PC-3 (cell line): ENCODE measurements at regions not wholly inside any gene's neighbourhood (a gene's known extent, or its start where the extent isn't known, plus 50 kb on each side); places are given as distances from the start of the nearest gene placed in this dataset.
A peak's percentile ranks its signal among the peaks of the same experiment; 100 is the strongest.
"Not testable (repeated sequence)": the region's sequence is repeated elsewhere in the genome, so short reads cannot be mapped to it uniquely, and the experiment has no call there.

ENCODE experiments used
- ATAC-seq: fragments of 200-7000 bp; cut with Tn5 transposase; 2 replicates; pipeline ENCODE4 v1.9.1; 2020; ENCODE audit warnings: mild to moderate bottlenecking, moderate library complexity
- BruUV-seq: library from RNA; stranded (reverse); fragments of 400-500 nt; replicated peaks from 2 replicates; lab custom pipeline; 2021; lab: Mats Ljungman, UMichigan
- CTCF ChIA-PET: fragments of 300-600 bp; sonication (Branson Sonifier 250); formaldehyde crosslinking; loops from one replicate; lab custom pipeline; 2022; ENCODE audit warnings: antibody characterized with exemption; lab: Charles Lee
- POLR2A ChIA-PET: fragments of 300-600 bp; sonication (Branson Sonifier 250); formaldehyde crosslinking; loops from one replicate; lab custom pipeline; 2022; ENCODE audit warnings: antibody characterized with exemption; ENCODE audit not compliant: unreplicated experiment; lab: Charles Lee
- DNase-seq: peaks from one replicate; pipeline ENCODE4 v3.0.0-alpha.2; 2015
- H2AFZ ChIP-seq: fragments of 300-600 bp; sonication (generic); 2 replicates; pipeline ENCODE4 v1.6.0; 2016; ENCODE audit warnings: antibody characterized with exemption, low read length
- H3F3A ChIP-seq: fragments of 300-600 bp; sonication (generic); one replicate; pipeline ENCODE4 v1.6.0; 2017; ENCODE audit warnings: antibody characterized with exemption, low read length, control low read depth, mild to moderate bottlenecking; ENCODE audit not compliant: unreplicated experiment
- H3K27ac ChIP-seq: fragments of 300-600 bp; sonication (generic); 2 replicates; pipeline ENCODE4 v1.5.1; 2016; ENCODE audit warnings: mild to moderate bottlenecking, low read length
- H3K27me3 ChIP-seq: fragments of 300-600 bp; sonication (generic); 2 replicates; pipeline ENCODE4 v1.6.1; 2016; ENCODE audit warnings: low read length, mixed read lengths
- H3K36me3 ChIP-seq: fragments of 300-600 bp; sonication (generic); 2 replicates; pipeline ENCODE4 v1.6.1; 2016; ENCODE audit warnings: low read depth, mixed run types, low read length, mixed read lengths
- H3K4me1 ChIP-seq: fragments of 300-600 bp; sonication (generic); 2 replicates; pipeline ENCODE4 v1.5.1; 2016; ENCODE audit warnings: low read length; ENCODE audit not compliant: insufficient read depth
- H3K4me2 ChIP-seq: fragments of 300-600 bp; sonication (generic); 2 replicates; pipeline ENCODE4 v1.6.0; 2016; ENCODE audit warnings: low read length
- H3K4me3 ChIP-seq: fragments of 300-600 bp; sonication (generic); 2 replicates; pipeline ENCODE4 v1.5.1; 2016; ENCODE audit warnings: mild to moderate bottlenecking, low read length, mixed read lengths
- H3K79me2 ChIP-seq: fragments of 300-600 bp; sonication (generic); 2 replicates; pipeline ENCODE4 v1.6.1; 2017; ENCODE audit warnings: low read length, mixed read lengths
- H3K9ac ChIP-seq: fragments of 300-600 bp; sonication (generic); 2 replicates; pipeline ENCODE4 v1.6.0; 2016; ENCODE audit warnings: mild to moderate bottlenecking, low read length
- H3K9me2 ChIP-seq: fragments of 300-600 bp; sonication (generic); replicated peaks from 2 replicates; pipeline ENCODE4 v1.6.1; 2016; ENCODE audit warnings: mixed run types, low read length, mixed read lengths
- H3K9me3 ChIP-seq: fragments of 300-600 bp; sonication (generic); 2 replicates; pipeline ENCODE4 v1.6.1; 2016; ENCODE audit warnings: low read length, mixed read lengths
- H4K20me1 ChIP-seq: fragments of 300-600 bp; sonication (generic); 2 replicates; pipeline ENCODE4 v1.6.1; 2016; ENCODE audit warnings: low read length, mixed read lengths
- EZH2 ChIP-seq: fragments of 300-600 bp; sonication (generic); IDR thresholded peaks from one replicate; pipeline ENCODE4 v1.6.1; 2017; ENCODE audit warnings: antibody characterized with exemption, mild to moderate bottlenecking, low read length; ENCODE audit not compliant: unreplicated experiment
- EZH2phosphoT487 ChIP-seq: fragments of 300-600 bp; sonication (generic); IDR thresholded peaks from 2 replicates; pipeline ENCODE4 v1.6.1; 2018; ENCODE audit warnings: mild to moderate bottlenecking, antibody characterized with exemption, low read length, borderline replicate concordance
- intact Hi-C: fragments of 100-400 bp; cut with micrococcal nuclease; formaldehyde crosslinking; loops from 2 replicates; pipeline ENCODE4 v1.9.0; 2023
- TF ChIP-seq, protein P1 (sequence below): fragments of 300-600 bp; sonication (generic); conservative IDR thresholded peaks from 2 replicates; pipeline ENCODE4 v1.5.1; 2017; ENCODE audit warnings: antibody characterized with exemption, low read depth, mild to moderate bottlenecking, low read length

DNA sequence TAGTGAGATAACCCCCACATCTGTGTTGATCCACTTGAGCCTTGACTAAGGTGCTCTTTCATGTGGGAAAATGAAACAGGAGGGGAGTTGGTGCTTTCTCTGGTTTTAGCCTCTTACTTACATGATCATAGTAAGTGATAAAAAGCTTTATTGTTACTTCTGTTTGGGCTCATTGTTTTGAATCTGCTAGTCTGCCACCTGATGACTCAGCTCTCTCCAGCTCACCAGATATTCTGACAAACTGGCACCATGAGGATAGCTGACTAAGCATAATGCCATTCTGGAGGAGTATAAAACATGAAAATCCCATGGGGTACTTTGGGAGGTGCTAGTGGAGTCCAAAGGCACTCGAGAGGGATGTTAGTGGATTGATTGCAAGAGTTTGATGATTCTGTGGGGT, 824.0 kb downstream of the RAPGEF2 start:
- DNase-seq: peak; percentile 7
- no peaks in the 10 kb centered on the region for H3K79me2 ChIP-seq
- no peaks in the 10 kb centered on the region for H3K9me2 ChIP-seq
- H3K27me3 ChIP-seq: no peaks in the 10 kb centered on the region
- ChIA-PET CTCF (no interaction called here), POLR2A (no interaction called here)
- H2AFZ ChIP-seq: no peak overlapping the region
- BruUV-seq: no TSS peak
- no peaks in the 10 kb centered on the region for H4K20me1 ChIP-seq
- no peaks in the 10 kb centered on the region for H3F3A ChIP-seq
- H3K27ac ChIP-seq: no peak overlapping the region
- no peak overlapping the region for H3K4me3 ChIP-seq
- intact Hi-C loops: no loop called here
- no peaks in the 10 kb centered on the region for H3K4me1 ChIP-seq
- no peak for ATAC-seq
- TF ChIP-seq EZH2phosphoT487: no peak
- TF ChIP-seq EZH2: no peak
- TF ChIP-seq, protein P1, sequence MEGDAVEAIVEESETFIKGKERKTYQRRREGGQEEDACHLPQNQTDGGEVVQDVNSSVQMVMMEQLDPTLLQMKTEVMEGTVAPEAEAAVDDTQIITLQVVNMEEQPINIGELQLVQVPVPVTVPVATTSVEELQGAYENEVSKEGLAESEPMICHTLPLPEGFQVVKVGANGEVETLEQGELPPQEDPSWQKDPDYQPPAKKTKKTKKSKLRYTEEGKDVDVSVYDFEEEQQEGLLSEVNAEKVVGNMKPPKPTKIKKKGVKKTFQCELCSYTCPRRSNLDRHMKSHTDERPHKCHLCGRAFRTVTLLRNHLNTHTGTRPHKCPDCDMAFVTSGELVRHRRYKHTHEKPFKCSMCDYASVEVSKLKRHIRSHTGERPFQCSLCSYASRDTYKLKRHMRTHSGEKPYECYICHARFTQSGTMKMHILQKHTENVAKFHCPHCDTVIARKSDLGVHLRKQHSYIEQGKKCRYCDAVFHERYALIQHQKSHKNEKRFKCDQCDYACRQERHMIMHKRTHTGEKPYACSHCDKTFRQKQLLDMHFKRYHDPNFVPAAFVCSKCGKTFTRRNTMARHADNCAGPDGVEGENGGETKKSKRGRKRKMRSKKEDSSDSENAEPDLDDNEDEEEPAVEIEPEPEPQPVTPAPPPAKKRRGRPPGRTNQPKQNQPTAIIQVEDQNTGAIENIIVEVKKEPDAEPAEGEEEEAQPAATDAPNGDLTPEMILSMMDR: no peak
- no peak overlapping the region for H3K9ac ChIP-seq
- H3K9me3 ChIP-seq: no peaks in the 10 kb centered on the region
- H3K4me2 ChIP-seq: no peak overlapping the region
- no peaks in the 10 kb centered on the region; the same call in 1 of the 2 replicates for H3K36me3 ChIP-seq

DNA sequence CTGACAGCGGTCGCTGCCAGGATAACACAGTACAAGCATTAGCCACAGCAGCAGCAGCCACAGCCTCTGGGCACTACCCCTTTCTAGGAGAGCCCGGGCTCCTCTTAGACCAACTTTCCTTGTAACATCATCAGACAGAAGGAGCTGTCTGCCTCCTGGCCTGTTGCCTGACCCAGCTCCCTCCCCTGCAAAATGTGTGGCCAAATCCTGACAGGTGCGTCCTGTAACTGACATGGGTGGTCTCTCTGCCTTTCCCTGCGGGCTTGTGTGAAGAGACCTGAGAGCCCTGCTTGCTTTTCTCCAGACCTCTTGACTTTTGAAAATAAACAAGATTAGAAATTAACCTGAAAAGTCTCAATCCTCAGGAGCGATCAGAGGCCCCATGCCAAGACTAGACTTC, 824.9 kb downstream of the RAPGEF2 start:
- POLR2A ChIA-PET: no interaction called here
- H4K20me1 ChIP-seq: no peaks in the 10 kb centered on the region
- no peaks in the 10 kb centered on the region for H3F3A ChIP-seq
- intact Hi-C loops: no loop called here
- H3K4me3 ChIP-seq: no peak overlapping the region
- BruUV-seq: no TSS peak
- no peaks in the 10 kb centered on the region; the same call in 1 of the 2 replicates for H3K36me3 ChIP-seq
- H3K9me3 ChIP-seq: no peaks in the 10 kb centered on the region
- no peak for DNase-seq
- H3K27ac ChIP-seq: no peak overlapping the region
- CTCF ChIA-PET: no interaction called here
- H3K79me2 ChIP-seq: no peaks in the 10 kb centered on the region
- no peak for ATAC-seq
- TF ChIP-seq EZH2: no peak
- TF ChIP-seq EZH2phosphoT487: no peak
- TF ChIP-seq, protein P1: no peak
- no peak overlapping the region for H2AFZ ChIP-seq
- no peak overlapping the region for H3K9ac ChIP-seq
- H3K9me2 ChIP-seq: no peaks in the 10 kb centered on the region
- H3K4me2 ChIP-seq: no peak overlapping the region
- H3K4me1 ChIP-seq: no peaks in the 10 kb centered on the region
- no peaks in the 10 kb centered on the region for H3K27me3 ChIP-seq

DNA sequence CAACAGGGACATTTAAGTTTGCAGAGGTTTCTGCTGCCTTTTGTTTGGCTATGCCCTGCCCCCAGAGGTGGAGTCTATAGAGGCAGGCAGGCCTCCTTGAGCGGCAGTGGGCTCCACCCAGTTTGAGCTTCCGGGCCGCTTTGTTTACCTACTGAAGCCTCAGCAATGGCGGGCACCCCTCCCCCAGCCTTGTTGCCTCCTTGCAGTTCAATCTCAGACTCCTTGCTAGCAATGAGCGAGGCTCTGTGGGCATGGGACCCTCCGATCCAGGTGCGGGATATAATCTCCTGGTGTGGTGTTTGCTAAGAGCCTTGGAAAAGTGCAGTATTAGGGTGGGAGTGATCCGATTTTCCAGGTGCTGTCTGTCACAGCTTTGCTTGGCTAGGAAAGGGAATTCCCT, 831.7 kb downstream of the RAPGEF2 start:
- POLR2A ChIA-PET, H3K27ac ChIP-seq, ATAC-seq, H3K4me1 ChIP-seq, BruUV-seq, H3K4me3 ChIP-seq, H3K9me3 ChIP-seq, H3K36me3 ChIP-seq, H3K27me3 ChIP-seq, H2AFZ ChIP-seq, H4K20me1 ChIP-seq, DNase-seq, H3K9me2 ChIP-seq, CTCF ChIA-PET, H3F3A ChIP-seq, H3K4me2 ChIP-seq, H3K79me2 ChIP-seq, intact Hi-C loops, H3K9ac ChIP-seq: not testable (repeated sequence)
